ENCODE measurements at regions not wholly inside any gene's neighbourhood (a gene's known extent, or its start where the extent isn't known, plus 50 kb on each side); places are given as distances from the start of the nearest gene placed in this dataset.

DNA sequence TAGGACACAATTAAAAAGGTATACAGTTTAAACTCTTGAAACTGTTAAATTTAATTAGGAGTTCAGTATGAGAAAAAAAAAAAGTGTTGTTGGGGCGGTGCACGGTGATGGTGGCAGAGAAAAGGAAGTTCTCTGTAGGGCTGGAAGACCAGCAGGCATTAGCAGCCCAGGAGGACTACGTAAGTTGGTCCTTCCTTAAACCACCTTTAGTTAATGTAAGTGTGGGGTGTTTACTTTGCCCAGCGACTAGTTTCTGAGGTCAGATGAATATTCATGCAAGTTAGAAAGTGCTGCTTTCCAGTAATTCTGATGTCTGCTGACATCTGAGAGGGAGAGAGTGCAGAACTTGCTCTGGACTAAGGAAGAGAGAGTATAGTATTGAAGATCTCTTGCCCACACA, 54.9 kb downstream of the NKX2-1 start:
- Histone ChIP-seq H3F3A (ENCODE audit: low read depth) (no peaks in the 10 kb centered on the region), H3K9me3 (ENCODE audit: low read depth) (no peaks in the 10 kb centered on the region), H3K9ac (no peak overlapping the region), H3K4me3 (no peak overlapping the region), H3K4me1 (no peaks in the 10 kb centered on the region), H3K27ac (no peak overlapping the region), H3K79me2 (ENCODE audit: low read depth) (no peaks in the 10 kb centered on the region), H2AFZ (replicated peaks) (no peak overlapping the region), H3K36me3 (no peaks in the 10 kb centered on the region), H4K20me1 (ENCODE audit: low read depth) (no peaks in the 10 kb centered on the region), H3K27me3 (peaks cover 100% of the 10 kb centered on the region), H3K4me2 (no peak overlapping the region)
- Mint-ChIP-seq H3K4me3 (no peak overlapping the region), H3K27me3 (ENCODE audit: insufficient read depth, low read depth) (peaks cover 8% of the 10 kb centered on the region), H3K36me3 (no peaks in the 10 kb centered on the region), H3K4me1 (no peaks in the 10 kb centered on the region), H3K27ac (no peak overlapping the region), H3K9me3 (peaks cover 4% of the 10 kb centered on the region)
- DNase-seq (ENCODE audit: low spot score), result no peak
- TF ChIP-seq EZH2phosphoT487 (IDR thresholded peaks at IDR 0.05) (no peak), EZH2 (IDR thresholded peaks at IDR 0.05) (no peak)
- TF ChIP-seq, protein P1, sequence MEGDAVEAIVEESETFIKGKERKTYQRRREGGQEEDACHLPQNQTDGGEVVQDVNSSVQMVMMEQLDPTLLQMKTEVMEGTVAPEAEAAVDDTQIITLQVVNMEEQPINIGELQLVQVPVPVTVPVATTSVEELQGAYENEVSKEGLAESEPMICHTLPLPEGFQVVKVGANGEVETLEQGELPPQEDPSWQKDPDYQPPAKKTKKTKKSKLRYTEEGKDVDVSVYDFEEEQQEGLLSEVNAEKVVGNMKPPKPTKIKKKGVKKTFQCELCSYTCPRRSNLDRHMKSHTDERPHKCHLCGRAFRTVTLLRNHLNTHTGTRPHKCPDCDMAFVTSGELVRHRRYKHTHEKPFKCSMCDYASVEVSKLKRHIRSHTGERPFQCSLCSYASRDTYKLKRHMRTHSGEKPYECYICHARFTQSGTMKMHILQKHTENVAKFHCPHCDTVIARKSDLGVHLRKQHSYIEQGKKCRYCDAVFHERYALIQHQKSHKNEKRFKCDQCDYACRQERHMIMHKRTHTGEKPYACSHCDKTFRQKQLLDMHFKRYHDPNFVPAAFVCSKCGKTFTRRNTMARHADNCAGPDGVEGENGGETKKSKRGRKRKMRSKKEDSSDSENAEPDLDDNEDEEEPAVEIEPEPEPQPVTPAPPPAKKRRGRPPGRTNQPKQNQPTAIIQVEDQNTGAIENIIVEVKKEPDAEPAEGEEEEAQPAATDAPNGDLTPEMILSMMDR (IDR thresholded peaks at IDR 0.05), result no peak

DNA sequence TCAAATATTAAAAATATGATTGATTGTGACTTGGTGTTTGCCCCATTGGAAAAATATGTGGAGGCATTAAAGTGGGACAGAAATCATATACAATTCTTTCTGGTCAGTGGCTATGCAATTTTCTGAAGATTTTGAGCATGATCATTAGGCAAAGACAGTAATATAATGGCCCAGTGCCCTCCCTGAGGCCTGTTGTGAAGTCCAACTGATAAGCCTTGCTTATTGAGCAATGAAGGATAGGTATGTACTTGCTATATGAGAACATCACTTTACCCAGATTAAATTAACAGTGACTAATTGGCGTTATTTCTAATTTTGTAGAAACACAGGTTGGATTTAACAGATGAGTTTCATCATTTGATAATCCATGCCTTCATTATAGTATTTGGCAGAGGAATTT, 57.1 kb downstream of the NKX2-1 start:
- H3K27me3 ChIP-seq, result peaks cover 100% of the 10 kb centered on the region
- no peak overlapping the region for H3K27ac ChIP-seq
- TF ChIP-seq, protein P1 (IDR thresholded peaks at IDR 0.05), result no peak
- TF ChIP-seq EZH2 (IDR thresholded peaks at IDR 0.05) (no peak), EZH2phosphoT487 (IDR thresholded peaks at IDR 0.05) (no peak)
- no peak for DNase-seq (ENCODE audit: low spot score)
- H3K79me2 ChIP-seq (ENCODE audit: low read depth), result no peaks in the 10 kb centered on the region
- no peak overlapping the region for H3K9ac ChIP-seq
- H3K4me2 ChIP-seq, result no peak overlapping the region
- H2AFZ ChIP-seq (replicated peaks), result no peak overlapping the region
- H3K4me3 Mint-ChIP-seq, result no peak overlapping the region
- no peak overlapping the region for H3K4me3 ChIP-seq
- no peaks in the 10 kb centered on the region for H3K9me3 ChIP-seq (ENCODE audit: low read depth)
- no peaks in the 10 kb centered on the region for H3K4me1 Mint-ChIP-seq
- peaks cover 6% of the 10 kb centered on the region for H3K9me3 Mint-ChIP-seq
- no peak overlapping the region for H3K27ac Mint-ChIP-seq
- H3K4me1 ChIP-seq, result no peaks in the 10 kb centered on the region
- H3K27me3 Mint-ChIP-seq (ENCODE audit: insufficient read depth, low read depth), result peaks cover 8% of the 10 kb centered on the region
- H3K36me3 ChIP-seq, result no peaks in the 10 kb centered on the region
- H4K20me1 ChIP-seq (ENCODE audit: low read depth), result no peaks in the 10 kb centered on the region
- no peaks in the 10 kb centered on the region for H3F3A ChIP-seq (ENCODE audit: low read depth)
- no peaks in the 10 kb centered on the region for H3K36me3 Mint-ChIP-seq

DNA sequence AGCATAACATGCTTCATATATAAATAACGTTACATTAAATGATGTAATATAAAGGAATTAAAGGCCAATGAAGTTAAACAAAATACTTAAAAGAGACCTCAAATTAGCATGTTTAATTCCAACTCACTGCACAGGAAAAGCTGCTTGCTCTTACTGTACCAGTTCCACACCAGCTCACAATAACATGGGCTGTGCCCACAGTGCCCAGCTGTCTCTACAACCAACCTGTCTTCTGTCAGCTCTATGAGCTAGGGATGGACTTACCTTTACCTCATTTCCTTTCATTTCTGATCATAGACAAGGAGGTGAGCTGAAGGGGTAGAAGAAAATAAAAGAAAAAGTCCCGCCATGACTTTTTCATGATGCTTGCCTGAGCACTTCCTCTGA, 64.8 kb downstream of the NKX2-1 start:
- H3K79me2 ChIP-seq (ENCODE audit: low read depth), result no peaks in the 10 kb centered on the region
- H3K9me3 ChIP-seq (ENCODE audit: low read depth), result no peaks in the 10 kb centered on the region
- peaks cover 22% of the 10 kb centered on the region for H3K27me3 Mint-ChIP-seq (ENCODE audit: insufficient read depth, low read depth)
- no peaks in the 10 kb centered on the region for H3K36me3 ChIP-seq
- no peak overlapping the region for H3K27ac ChIP-seq
- H3K4me1 ChIP-seq, result peaks cover 25% of the 10 kb centered on the region
- H3K9me3 Mint-ChIP-seq, result peaks cover 2% of the 10 kb centered on the region
- H3K36me3 Mint-ChIP-seq, result no peaks in the 10 kb centered on the region
- H3K9ac ChIP-seq, result no peak overlapping the region
- no peak overlapping the region for H3K4me3 Mint-ChIP-seq
- no peak for TF ChIP-seq EZH2phosphoT487 (IDR thresholded peaks at IDR 0.05)
- TF ChIP-seq, protein P1 (IDR thresholded peaks at IDR 0.05), result no peak
- TF ChIP-seq EZH2 (IDR thresholded peaks at IDR 0.05), result no peak
- peak overlapping the region; percentile 5 for H3K4me2 ChIP-seq
- no peak overlapping the region for H3K27ac Mint-ChIP-seq
- peaks cover 20% of the 10 kb centered on the region for H3K4me1 Mint-ChIP-seq
- no peak overlapping the region for H2AFZ ChIP-seq (replicated peaks)
- H4K20me1 ChIP-seq (ENCODE audit: low read depth), result peaks cover 25% of the 10 kb centered on the region
- no peak overlapping the region for H3K4me3 ChIP-seq
- no peak for DNase-seq (ENCODE audit: low spot score)
- peaks cover 100% of the 10 kb centered on the region for H3K27me3 ChIP-seq
- H3F3A ChIP-seq (ENCODE audit: low read depth), result peaks cover 7% of the 10 kb centered on the region
